RWPE1 (cell line): ENCODE measurements at regions not wholly inside any gene's neighbourhood (a gene's known extent, or its start where the extent isn't known, plus 50 kb on each side); places are given as distances from the start of the nearest gene placed in this dataset.
"Not testable (repeated sequence)": the region's sequence is repeated elsewhere in the genome, so short reads cannot be mapped to it uniquely, and the experiment has no call there.

Source experiments
- CTCF ChIA-PET: fragments of 350-600 bp; sonication (Branson Sonifier 250); formaldehyde crosslinking; extraction: SDS; loops from one replicate; lab custom pipeline; 2021; lab: Yijun Ruan, JAX
- POLR2A ChIA-PET: fragments of 400-600 bp; formaldehyde crosslinking; extraction: SDS; loops from one replicate; lab custom pipeline; 2020; ENCODE audit warnings: antibody characterized with exemption; ENCODE audit not compliant: low non-redundant PET; lab: Yijun Ruan, JAX
- DNase-seq: peaks from one replicate; pipeline ENCODE4 v3.0.0; 2012; ENCODE audit warnings: low spot score
- H3K27ac ChIP-seq: fragments of 450-650 bp; 2 replicates; pipeline ENCODE4 v1.5.1; 2017
- CTCF ChIP-seq: fragments of 450-650 bp; conservative IDR thresholded peaks from 2 replicates; pipeline ENCODE4 v1.5.1; 2017; ENCODE audit warnings: low read depth, mild to moderate bottlenecking

DNA sequence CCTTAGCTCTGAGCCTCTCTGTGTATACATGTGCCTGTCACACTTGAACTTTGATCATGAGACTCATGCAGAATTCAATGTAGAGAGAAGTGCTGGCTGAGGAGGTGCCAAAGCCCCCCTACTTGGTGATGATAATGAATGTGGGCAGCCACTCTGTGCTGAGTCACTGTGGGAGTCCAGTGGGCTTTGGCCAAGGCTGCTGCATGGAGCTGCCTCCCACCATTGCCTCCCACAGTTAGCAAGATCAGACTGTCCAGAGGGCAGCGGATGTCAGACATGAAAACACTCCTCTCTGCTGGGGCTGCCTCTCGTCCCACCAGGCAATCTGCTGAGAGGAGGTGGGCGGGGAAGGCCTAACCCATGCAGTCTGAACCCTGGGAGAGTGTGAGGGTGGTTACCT lies 180.3 kb downstream of the SH2D4B start:
- CTCF ChIA-PET = no interaction called here
- H3K27ac ChIP-seq = no peak overlapping the region
- TF ChIP-seq CTCF = no peak
- POLR2A ChIA-PET = no interaction called here
- no peak for DNase-seq

GRCh38 chr10:80719935-80720334 lies 182.2 kb downstream of the SH2D4B start:
- CTCF ChIA-PET = no interaction called here
- DNase-seq = no peak
- POLR2A ChIA-PET = no interaction called here

GRCh38 chr10:80720549-80720948 lies 182.8 kb downstream of the SH2D4B start:
- CTCF ChIA-PET = no interaction called here
- DNase-seq = no peak
- no peak overlapping the region for H3K27ac ChIP-seq
- POLR2A ChIA-PET = interaction anchor here (0.7 kb wide), 1 partner anchor 76 kb away, joined by 3 read pairs; no protein-coding TSS in a partner anchor
- TF ChIP-seq CTCF = no peak

More at GRCh38 chr10:80719935-80720334, 182.2 kb downstream of the SH2D4B start:
- no peak overlapping the region for H3K27ac ChIP-seq
- no peak for TF ChIP-seq CTCF

DNA sequence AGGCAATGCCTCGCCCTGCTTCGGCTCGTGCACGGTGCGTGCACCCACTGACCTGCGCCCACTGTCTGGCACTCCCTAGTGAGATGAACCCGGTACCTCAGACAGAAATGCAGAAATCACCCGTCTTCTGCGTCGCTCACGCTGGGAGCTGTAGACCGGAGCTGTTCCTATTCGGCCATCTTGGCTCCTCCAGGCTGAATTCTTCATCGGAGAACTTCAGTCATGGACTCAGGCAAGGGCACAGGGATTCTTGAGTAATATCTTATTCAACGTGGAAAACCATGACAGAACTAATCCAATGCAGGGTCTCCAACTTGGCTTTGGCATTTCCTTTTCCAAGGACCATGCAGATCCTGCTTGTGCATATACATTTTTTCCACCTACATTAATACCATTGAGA lies 190.7 kb downstream of the SH2D4B start:
- POLR2A ChIA-PET, H3K27ac ChIP-seq, DNase-seq, CTCF ChIA-PET: not testable (repeated sequence)

DNA sequence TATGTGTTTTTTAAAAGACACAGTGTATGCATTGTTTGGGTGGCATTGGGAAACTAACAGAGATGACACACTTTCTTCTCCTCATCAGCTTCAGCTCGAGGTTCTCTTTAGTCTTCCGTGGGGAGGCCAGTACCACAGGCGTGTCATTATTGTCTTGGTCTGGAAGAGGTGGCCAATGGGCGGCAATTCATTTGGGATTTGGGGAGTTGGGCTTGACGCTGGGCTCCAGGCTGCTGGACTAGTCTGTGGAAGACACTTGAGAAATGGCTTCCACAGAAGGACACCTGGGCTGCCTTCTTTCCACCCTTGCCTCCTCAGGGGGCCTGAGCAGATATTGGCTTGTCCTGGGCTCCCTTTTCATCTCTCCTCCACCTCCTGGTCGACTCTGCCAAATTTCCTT lies 192.2 kb downstream of the SH2D4B start:
- TF ChIP-seq CTCF = no peak
- DNase-seq = no peak
- H3K27ac ChIP-seq = no peak overlapping the region
- POLR2A ChIA-PET = no interaction called here
- CTCF ChIA-PET = no interaction called here

DNA sequence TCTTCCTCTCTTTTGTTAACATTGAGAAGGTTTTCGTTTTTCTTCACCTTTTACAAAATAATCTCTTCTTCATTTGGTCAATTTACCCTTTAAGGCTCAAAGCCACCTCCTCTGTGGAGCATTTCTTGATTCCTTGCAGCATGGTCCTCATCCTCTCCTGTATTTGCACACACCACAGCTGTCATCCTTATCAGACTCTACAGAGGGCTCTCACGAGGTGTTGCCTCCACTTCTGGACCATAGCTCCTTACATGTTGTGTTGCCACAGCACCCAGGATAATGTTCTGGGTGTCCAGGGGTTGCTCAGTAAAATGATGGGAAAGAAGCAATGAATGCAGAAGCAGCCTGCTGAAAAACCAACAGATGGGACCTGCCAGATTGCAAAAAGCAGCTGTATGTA lies 192.8 kb downstream of the SH2D4B start:
- CTCF ChIA-PET = interaction anchor here (0.6 kb wide), 1 partner anchor 77 kb away, joined by 4 read pairs; no protein-coding TSS in a partner anchor
- no peak overlapping the region for H3K27ac ChIP-seq
- no peak for DNase-seq
- POLR2A ChIA-PET = no interaction called here
- no peak for TF ChIP-seq CTCF

DNA sequence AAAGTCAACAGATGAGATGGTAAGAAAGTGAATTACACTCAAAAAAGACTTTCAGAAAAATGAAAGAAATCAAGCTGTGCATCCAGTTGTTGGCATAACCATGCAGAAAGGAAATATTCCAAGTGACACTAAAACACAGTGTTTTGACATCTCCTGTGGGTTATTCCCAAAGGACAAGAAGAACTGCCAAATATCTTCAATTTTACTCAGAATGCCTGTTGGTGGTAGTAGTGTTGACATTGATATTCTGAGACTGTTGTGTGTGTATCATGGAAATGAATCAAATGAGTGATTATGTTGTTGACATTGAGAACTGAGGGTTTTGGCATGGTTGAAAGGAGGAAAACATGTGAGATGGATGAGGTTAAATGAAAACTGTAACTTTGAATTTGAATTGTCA lies 196.9 kb downstream of the SH2D4B start:
- POLR2A ChIA-PET = no interaction called here
- H3K27ac ChIP-seq = no peak overlapping the region
- DNase-seq = no peak
- TF ChIP-seq CTCF = no peak
- CTCF ChIA-PET = no interaction called here
